ENCODE measurements at regions not wholly inside any gene's neighbourhood (a gene's known extent, or its start where the extent isn't known, plus 50 kb on each side); places are given as distances from the start of the nearest gene placed in this dataset.

GRCh38 chr22:48138855-48139254 lies 1376.4 kb downstream of the TBC1D22A start:
- H3K4me3 ChIP-seq, result no peak overlapping the region
- H3K36me3 ChIP-seq (ENCODE audit: insufficient read depth), result no peaks in the 10 kb centered on the region; the same call in 1 of the 2 replicates
- ATAC-seq (no peak), DNase-seq (ENCODE audit: low spot score) (no peak)
- TF ChIP-seq EZH2phosphoT487 (IDR thresholded peaks at IDR 0.05; ENCODE audit: unreplicated experiment) (no peak), EZH2 (IDR thresholded peaks at IDR 0.05; ENCODE audit: low read depth, unreplicated experiment) (no peak), POLR2AphosphoS5 (IDR thresholded peaks at IDR 0.05; ENCODE audit: low read depth) (no peak), ZNF114 (CRISPR knock-in tag; IDR thresholded peaks at IDR 0.05) (no peak), CTCF (conservative IDR thresholded peaks at IDR 0.05; ENCODE audit: low read depth in 2 of 2) (no peak)
- Mint-ChIP-seq H3K27me3 (ENCODE audit: insufficient read depth, low read depth, poor library complexity) (peaks cover 5% of the 10 kb centered on the region), H3K9me3 (peaks cover 9% of the 10 kb centered on the region), H3K4me1 (peaks cover 5% of the 10 kb centered on the region), H3K36me3 (ENCODE audit: low read depth) (peaks cover 7% of the 10 kb centered on the region; the same call in 1 of the 3 replicates), H3K4me3 (no peak overlapping the region), H3K27ac (no peak overlapping the region)
- H3K27ac ChIP-seq (ENCODE audit: low read depth), result no peak overlapping the region
- no peaks in the 10 kb centered on the region for H4K20me1 ChIP-seq (replicated peaks; ENCODE audit: insufficient read depth)
- no peak overlapping the region for H2AFZ ChIP-seq
- H3K9me2 ChIP-seq (ENCODE audit: insufficient read depth), result no peaks in the 10 kb centered on the region
- H3K4me1 ChIP-seq (ENCODE audit: insufficient read depth), result no peaks in the 10 kb centered on the region
- H3F3A ChIP-seq (replicated peaks; ENCODE audit: low read depth), result no peaks in the 10 kb centered on the region
- H3K27me3 ChIP-seq (ENCODE audit: insufficient read depth), result no peaks in the 10 kb centered on the region
- H3K4me2 ChIP-seq, result no peak overlapping the region
- no peaks in the 10 kb centered on the region for H3K79me2 ChIP-seq (replicated peaks; ENCODE audit: insufficient read depth)

DNA sequence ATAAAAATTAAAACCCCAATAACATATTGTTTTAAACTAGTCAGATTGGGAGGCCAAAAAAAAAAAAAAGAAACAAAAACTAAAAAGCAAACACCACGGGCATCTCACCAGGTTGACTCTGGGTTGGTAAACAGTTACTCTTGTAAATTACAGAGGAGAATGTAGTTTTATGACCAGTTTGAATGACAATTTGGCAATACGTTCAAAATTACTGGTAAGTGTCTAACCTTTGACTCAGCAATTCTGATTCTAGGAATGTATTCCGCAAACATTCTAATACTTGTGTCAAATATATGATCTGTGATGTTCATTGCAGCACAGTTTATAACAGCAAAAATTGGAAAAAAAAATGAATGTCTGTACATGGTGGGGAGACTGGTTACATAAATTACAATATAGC lies 1376.0 kb downstream of the TBC1D22A start:
- Histone ChIP-seq H3K4me1 (ENCODE audit: insufficient read depth) (no peaks in the 10 kb centered on the region), H4K20me1 (replicated peaks; ENCODE audit: insufficient read depth) (no peaks in the 10 kb centered on the region), H3K27me3 (ENCODE audit: insufficient read depth) (no peaks in the 10 kb centered on the region), H3K79me2 (replicated peaks; ENCODE audit: insufficient read depth) (no peaks in the 10 kb centered on the region), H3K4me3 (no peak overlapping the region), H3K9me2 (ENCODE audit: insufficient read depth) (no peaks in the 10 kb centered on the region), H3K4me2 (no peak overlapping the region), H3K36me3 (ENCODE audit: insufficient read depth) (no peaks in the 10 kb centered on the region; the same call in 1 of the 2 replicates), H3K27ac (ENCODE audit: low read depth) (no peak overlapping the region), H2AFZ (no peak overlapping the region), H3F3A (replicated peaks; ENCODE audit: low read depth) (no peaks in the 10 kb centered on the region)
- H3K27me3 Mint-ChIP-seq (ENCODE audit: insufficient read depth, low read depth, poor library complexity), result peaks cover 5% of the 10 kb centered on the region
- H3K27ac Mint-ChIP-seq, result no peak overlapping the region
- H3K4me1 Mint-ChIP-seq, result peaks cover 5% of the 10 kb centered on the region
- peaks cover 11% of the 10 kb centered on the region for H3K9me3 Mint-ChIP-seq
- no peak overlapping the region for H3K4me3 Mint-ChIP-seq
- no peak for ATAC-seq
- no peak for DNase-seq (ENCODE audit: low spot score)
- peaks cover 7% of the 10 kb centered on the region; the same call in 1 of the 3 replicates for H3K36me3 Mint-ChIP-seq (ENCODE audit: low read depth)
- TF ChIP-seq CREB1 (CRISPR knock-in tag; IDR thresholded peaks at IDR 0.05; ENCODE audit: low read depth), result no peak
- TF ChIP-seq JUNB (IDR thresholded peaks at IDR 0.05; ENCODE audit: unreplicated experiment), result no peak
- TF ChIP-seq ZNF331 (CRISPR knock-in tag; IDR thresholded peaks at IDR 0.05; ENCODE audit: low read depth), result no peak
- no peak for TF ChIP-seq EZH2 (IDR thresholded peaks at IDR 0.05; ENCODE audit: low read depth, unreplicated experiment)
- TF ChIP-seq STAT1 (IDR thresholded peaks at IDR 0.05; ENCODE audit: unreplicated experiment), result no peak
- no peak for TF ChIP-seq POLR2AphosphoS5 (IDR thresholded peaks at IDR 0.05; ENCODE audit: low read depth)
- TF ChIP-seq CTCF (conservative IDR thresholded peaks at IDR 0.05; ENCODE audit: low read depth in 2 of 2), result no peak
- no peak for TF ChIP-seq ZNF462 (CRISPR knock-in tag; IDR thresholded peaks at IDR 0.05)
- TF ChIP-seq ETS1 (IDR thresholded peaks at IDR 0.05), result no peak
- no peak for TF ChIP-seq ZNF114 (CRISPR knock-in tag; IDR thresholded peaks at IDR 0.05)

Measured in GM23338 (cell line).